ENCODE measurements at regions not wholly inside any gene's neighbourhood (a gene's known extent, or its start where the extent isn't known, plus 50 kb on each side); places are given as distances from the start of the nearest gene placed in this dataset.

DNA sequence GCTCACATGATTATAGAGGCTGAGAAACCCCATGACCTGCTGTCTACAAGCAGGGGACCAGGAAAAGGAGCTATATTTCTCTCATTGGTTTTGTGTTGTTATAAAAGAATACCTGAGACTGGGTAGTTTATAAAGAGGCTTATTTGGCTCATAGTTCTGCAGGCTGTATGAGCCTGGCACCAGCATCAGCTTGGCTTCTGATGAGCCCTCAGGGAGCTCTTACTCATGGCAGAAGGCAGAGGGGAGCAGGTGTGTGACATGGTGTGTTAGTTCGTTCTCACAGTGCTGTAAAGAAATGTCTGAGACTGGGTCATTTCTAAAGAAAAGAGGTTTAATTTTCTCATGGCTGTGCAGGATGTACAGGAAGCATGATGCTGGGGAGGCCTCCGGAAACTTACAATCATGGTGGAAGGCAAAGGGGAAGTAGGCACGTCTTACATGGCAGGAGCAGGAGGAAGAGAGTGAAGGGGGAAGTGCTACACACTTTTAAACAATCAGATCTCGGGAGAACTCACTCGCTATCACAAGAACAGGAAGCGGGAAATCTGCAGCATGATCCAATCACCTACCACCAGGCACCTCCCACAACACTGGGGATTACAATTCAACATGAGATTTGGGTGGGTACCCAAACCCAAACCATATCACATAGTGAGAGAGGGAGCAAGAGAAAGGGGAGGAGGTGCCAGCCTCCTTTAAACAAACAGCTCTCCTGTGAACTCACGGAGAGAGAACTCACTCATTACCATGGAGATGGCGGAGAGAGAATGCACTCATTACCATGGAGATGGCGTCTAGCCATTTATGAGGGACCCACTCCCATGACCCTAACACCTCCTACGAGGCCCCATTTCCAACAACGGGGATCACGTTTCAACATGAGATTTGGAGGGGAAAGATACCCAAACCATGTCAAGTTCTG lies 133.4 kb downstream of the JCAD start:
- no peak for DNase-seq (ENCODE audit: low read depth)

DNA sequence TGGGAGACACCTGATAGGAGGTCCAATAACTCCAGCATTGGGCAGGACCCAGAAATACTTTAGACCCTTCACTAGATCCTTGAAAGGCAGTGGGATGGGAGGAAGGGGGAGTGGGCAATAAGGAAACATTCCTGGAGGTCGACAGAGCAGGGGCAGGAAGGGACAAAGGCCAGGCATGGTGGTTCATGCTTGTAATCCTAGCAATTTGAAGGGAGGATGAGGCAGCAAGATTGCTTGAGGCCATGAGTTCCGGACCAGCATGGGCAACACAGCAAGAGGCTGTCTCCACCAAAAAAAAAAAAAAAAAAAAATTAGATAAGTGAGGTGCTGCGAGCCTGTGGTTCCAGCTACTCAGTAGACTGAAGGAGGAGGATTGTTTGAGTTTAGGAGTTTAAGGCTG lies 134.9 kb downstream of the JCAD start:
- no peak for DNase-seq (ENCODE audit: low read depth)

DNA sequence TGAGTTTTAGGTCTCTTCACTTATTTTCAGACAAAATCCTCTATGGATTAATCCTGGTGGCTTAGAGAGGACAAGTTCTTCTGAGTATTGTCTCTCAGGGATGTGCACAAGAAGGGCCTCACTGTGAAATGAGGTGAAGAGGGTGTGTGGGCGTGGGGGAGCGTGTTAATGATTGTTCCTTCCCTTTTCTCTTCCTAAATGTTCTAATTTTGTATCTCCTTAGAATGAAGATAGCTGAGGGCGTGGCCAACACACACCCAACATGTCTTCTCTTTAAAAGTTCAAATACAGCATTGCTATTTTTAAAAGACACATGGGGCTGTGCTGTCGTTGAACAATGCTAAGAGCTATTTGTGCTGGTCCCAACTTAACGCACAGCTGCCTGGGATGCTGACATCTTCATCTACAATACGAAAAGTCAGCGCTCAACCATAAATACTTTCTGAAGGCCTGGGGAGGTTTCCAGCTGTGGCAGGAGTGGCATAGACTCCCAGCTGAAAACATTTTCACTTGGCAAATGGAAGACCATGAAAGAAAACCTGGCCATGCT lies 135.9 kb downstream of the JCAD start:
- DNase-seq (ENCODE audit: low read depth): no peak

DNA sequence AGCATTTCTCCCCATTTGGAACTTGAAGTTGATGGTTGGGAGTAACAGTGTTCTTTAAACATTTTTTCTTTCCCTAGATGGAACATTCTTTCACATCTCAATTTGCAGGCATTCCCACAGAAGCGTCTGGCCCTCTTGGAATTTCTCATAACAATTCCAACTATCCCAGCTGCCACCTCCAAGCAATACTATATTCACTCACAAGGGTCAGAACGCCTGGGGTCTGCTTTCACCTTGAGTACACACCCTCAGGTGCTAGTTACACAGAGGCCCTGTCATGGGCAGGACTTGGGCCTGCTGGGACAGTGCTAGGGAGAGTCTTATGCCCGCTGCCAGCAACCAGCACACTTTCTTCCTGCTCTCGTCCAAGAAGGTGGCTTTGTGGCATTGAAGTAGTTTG lies 136.5 kb downstream of the JCAD start:
- DNase-seq (ENCODE audit: low read depth): no peak

DNA sequence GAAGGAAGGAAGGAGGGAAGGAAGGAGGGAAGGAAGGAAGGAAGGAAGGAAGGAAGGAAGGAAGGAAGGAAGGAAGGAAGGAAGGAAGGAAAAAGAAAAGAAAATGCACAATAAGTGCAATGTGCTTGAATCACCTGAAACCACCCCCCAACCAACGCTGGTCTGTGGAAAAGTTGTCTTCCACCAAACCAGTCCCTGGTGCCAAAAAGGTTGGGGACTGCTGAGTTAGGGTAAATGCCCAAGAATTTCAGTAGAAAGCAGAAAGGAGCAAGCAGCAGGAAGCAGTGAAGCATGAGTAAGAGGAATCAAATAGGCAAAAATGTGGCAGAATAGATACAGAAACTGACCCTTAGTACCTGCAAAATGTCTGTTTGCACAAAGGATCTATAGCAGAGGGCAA lies 137.2 kb downstream of the JCAD start:
- no peak for DNase-seq (ENCODE audit: low read depth)

DNA sequence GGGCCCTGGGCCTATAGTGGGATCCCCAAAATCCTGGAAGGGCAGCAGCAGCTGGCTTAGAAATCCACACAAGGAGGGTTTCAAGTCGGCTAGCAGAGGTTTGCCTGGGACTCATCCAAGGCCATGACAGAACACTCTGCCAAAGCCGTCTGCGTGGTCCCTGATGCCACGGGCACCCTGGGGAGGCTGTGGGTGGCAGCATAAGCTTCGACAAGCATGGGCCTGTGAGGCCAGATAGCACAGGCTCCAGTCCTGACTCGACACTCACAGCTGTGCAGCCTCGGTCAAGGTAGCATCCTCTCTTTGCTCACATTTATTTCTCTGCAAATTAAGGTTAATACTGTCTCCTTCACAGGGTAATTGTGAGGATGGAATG lies 138.3 kb downstream of the JCAD start:
- no peak for DNase-seq (ENCODE audit: low read depth)

DNA sequence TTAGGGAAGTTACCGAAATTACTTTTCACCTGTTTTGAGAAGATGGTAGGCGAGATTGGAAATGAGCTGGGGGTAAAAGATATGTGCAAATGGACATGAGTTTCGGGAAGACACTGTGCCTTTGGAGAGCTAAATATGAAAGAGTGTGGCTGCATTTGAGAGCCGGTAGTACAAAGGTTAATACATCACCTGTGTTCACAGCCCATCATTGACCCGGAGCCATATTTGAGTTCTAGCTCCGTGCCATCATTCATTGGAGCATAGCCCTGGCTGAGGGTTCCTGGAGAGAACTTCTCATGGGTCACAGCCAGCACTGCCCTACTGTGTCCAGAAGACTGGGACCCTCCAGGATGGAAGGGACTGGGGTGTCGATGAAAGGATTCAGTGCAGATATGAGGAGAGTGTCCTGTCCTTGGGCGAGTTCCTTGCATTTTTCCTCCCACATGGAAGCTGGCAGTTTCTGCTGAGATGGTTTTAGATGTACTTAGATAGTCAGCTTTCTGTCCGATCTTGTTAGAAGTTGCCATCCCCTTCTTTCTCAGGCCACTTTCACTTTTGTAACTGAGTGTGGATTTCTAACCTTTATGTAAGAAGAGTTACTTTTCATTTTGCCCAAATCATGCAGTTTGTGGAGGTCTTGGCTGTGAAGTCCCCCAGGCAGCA lies 138.8 kb downstream of the JCAD start:
- no peak for DNase-seq (ENCODE audit: low read depth)

DNA sequence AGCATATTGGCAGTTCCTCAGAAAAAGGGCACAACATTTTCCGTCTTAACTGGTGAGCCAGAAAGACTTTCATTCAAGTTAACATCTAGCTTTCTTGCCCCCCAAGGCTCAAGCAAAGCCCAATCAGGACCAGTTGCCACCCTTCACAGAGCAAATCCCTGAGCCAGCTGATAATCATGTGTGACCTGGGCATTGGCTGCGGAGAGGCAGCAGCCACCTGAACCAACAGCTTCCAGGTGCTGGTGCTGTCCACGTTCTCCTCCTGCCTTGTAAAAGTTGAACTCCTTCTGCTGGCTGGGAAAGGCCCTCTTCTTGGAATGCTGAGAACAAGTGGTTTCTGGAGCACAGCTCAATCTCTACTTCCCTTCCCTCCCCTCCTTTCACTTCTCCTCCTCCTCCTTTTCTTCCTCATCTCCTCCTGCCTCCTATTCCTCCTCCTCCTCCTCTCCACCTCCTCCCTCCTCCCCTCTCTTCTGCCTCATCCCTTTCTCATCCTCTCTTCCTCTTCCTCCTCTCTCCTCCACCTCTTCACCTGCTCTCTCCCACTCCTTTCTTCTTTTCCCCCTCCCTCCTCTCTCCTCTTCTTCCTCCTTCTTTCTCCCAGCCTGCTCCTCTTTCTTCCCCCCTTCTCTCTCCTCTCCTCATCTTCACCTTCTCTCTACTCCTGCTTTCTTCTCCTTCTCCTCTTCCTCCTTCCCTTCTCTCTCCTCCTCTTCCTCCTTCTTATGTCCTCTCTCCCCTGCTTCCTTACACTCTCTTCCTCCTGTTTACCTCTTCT lies 140.6 kb downstream of the JCAD start:
- no peak for DNase-seq (ENCODE audit: low read depth)

DNA sequence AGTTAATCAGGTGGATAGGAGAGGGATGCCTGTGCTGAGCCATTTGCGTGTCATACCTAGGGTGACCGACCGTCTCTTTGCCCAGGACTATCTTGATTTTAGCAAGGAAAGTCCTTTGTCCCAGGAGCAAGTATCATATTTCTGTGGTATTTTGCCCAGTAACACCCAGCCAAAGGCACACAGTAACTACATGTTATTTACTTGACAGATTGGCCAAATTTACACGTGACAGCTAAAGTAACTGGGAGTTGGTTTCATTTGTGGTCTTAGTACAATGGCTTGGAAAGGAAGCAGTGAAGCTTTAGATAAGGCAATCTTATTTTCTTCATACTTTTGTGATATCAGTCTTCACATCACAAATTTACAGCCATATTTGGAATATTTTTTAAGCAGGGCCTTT lies 142.1 kb downstream of the JCAD start:
- DNase-seq (ENCODE audit: low read depth): no peak

DNA sequence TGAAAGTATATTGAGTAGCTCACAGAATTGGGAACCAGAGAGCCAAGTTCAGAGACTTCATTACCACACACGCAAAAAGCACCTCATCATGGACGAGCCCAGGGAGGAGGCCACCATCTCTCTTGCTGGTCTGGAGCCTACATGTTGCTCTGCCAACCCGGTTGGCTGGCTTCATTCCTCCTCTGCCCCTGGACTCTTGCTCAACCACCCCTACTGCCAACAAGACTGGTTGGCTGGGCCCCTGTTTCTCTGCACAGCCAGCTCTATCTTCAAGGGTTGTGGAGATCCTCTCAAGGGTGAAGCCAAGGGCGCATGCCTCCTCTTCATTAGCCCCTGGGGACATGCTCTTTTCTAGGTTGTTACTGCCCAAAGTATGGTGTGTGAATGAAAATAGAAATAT lies 142.7 kb downstream of the JCAD start:
- no peak for DNase-seq (ENCODE audit: low read depth)

DNA sequence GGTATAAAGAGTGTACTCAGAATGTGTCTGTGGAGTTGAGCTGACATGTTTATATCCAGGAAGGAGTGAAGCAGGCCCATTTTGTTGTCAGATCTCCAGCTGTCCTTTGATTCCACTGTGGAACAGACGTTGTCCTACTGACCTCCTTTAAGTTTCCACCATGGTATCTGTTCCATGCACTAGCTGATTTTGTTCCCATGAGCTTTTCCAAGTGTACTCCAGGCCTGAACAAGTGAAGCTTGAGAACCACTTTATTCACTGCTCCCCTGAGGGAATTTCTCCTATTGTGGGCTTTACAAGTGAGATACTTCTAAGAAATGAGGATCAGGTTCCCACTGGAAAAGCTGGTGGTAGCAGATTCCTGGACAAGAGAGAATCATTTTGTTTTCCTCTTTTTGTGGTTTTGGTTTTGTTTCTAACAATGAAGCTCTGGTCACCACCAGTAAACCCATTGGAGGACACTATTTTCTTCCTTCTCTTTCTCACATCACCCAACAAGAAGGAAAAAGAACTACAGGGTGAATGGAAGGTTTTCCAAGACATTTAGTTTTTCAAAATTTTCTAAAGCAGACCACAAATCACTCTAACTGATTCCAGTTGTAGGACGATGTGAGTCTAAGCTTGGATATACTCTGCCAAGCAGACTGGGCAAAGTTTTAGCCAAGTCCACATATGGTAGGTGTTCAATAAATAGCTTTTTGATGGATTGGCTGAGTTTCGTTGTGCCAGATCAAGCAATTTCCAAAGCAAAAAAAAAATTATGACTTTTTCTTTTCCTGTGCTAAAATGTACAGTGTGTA lies 144.2 kb downstream of the JCAD start:
- no peak for DNase-seq (ENCODE audit: low read depth)

DNA sequence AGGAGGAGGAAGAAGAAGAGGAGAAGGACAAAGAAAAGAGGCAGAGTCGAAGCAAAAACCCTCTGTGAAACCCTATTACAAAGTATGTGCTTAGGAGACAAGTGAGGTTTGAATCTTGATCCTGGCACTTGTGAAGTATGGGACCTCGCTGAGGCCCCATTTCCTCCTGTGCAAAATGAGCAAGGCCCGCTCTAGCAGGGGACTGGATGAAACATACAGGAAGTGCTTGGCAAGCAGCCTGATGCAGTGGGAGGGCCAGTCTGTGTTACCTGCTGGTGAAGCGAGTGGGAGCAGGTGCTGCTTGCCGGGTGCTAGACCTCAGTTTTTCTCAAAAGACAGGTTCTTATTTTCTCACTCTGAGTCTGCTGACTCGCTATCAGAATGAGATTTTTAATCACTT lies 150.4 kb downstream of the JCAD start:
- DNase-seq (ENCODE audit: low read depth): no peak

DNA sequence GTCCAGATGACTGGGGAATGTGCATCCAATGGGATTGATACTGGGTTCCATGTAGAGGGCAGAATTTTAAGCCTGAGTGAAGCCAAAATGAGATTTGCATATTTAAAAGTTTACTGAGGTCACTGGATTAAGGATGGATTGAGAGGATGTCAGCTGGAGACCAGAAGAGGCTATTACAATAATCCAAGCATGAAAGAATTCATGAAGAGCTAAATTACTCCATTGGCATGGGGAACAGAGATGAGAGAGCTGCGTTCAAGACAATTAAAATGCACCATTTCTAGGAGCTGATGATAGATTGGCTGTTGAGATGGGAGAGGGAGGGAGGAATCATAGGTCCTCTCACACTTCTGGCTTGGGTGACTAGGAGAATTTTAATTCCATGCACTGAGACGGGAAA lies 158.5 kb downstream of the JCAD start:
- no peak for DNase-seq (ENCODE audit: low read depth)

DNA sequence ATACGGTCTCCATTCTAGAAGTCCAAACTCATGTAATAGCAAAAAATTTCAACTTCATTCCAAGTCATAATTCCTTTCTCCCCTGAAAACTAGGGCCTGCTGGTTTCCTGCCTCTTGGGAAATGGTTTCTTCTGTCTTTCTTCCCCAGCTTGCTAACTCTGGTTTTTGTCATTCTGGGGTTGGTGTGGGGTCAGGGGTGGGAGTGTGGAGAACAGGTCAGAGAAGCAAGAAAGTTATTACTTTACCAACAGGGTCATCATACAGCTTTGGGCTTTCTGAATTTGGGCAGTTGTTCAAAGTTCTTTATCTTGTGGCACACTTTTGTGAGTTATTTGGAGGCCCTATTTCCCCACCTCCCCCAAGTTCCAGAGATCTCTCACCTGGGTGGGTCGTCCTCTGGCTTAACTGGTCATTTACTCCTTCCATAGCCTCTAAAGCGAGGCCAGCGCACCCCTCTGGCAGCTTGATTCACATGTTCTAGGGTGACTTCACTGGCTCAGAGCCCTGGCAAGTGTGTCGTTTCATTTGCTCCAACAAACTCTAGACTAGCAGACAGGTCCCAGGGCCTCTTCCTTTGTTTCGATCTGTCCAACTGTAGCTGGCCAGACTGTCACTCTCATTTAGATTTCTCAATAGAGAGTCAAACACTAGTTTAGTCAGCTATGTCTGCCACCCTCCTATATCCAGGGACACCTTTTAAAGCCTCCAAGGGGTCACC lies 161.2 kb downstream of the JCAD start:
- no peak for DNase-seq (ENCODE audit: low read depth)

DNA sequence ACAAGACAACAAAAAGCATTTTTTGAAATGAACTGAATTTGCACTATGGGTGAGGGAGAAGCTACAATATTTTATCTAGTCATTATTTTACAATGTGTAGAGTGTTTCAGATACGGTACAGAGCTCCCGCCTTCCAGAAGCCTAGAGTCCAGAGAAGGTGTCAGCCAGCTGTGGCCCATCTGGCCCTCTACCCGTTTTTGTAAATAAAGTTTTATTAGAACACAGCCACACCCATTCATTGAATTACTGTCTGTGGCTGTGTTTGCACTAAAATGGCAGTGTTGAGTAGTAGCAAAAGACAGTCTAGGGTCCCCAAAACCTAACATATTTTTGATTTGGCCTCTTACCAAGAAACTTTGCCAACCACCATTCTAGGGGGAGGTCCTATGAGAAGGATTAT lies 162.0 kb downstream of the JCAD start:
- no peak for DNase-seq (ENCODE audit: low read depth)

DNA sequence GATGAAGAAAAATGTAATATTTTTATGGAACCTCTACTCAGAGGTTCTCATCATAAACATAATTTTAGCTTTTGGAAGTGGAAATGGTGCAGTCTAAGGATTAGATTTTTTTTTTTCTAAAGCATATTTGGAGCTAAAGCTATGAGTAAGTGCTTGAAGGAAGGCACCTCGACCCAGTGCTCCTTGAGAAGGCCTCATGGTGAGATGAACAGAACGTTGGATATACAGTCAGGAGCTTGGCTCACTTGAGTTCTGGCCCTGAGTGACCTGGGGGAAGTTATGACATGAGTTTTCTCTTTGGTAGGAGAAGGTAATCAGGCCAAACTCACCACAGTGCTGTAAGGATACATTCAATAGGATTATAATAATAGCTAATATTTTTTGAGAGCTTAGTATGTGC lies 163.3 kb downstream of the JCAD start:
- peak; percentile 48 for DNase-seq (ENCODE audit: low read depth)

DNA sequence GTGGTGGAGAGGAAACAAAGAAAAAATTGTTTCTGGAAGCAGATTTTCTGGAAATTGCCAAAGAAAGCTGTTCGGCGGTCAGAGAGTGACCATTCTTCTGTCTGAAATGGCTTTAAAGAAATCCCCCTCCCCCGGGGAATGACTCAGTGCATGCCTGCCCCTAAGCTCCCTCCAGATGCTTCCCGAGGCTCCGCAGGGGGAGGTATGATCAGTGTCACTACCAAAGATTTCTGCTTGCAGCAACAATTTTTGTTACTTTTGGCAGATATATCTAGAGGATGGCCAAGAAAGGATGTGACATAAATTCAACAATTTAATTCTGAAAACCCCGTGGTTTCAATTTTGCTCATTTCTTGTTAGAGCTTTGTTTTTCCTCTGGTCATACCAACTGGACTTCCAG lies 163.9 kb downstream of the JCAD start:
- DNase-seq (ENCODE audit: low read depth): peak; percentile 91

DNA sequence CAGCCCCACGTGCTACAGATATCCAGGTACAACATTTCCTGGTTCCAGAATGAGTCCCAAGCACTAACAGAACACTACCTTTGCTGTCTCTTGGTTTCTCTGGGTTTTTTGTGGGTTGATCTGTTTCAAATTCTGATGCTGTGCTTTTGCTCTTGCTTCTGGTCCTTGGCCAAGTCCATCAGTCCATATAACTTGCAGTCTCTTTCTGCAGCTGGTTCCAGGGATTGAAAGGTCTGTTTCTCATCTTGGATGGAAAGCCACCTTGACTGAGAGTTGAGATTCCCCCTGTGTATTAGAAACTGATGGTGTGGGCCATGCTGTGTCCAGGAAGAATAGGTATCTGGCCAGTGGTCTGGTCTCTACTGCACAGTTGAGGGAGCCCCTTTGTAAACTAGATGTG lies 171.1 kb downstream of the JCAD start:
- no peak for DNase-seq (ENCODE audit: low read depth)

DNA sequence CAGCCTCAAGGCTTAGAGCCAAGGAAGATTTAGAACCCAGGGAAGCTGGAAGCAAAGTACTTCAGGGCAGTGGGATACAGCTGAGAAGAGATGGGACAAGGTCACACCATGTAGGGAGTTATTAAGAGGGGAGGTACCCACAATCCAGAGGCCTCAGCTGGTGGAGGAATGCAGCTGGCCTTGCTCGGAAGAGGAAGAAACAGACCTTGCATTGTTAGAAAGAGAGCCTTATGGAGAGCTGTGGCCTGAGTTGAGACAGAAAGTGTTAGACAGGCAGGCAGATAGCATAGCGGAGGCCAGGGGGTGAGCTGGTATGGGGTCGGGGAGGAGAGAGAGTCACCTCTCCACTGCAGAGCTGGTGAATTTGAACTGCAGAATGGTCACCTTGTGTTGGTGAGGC lies 173.1 kb downstream of the JCAD start:
- no peak for DNase-seq (ENCODE audit: low read depth)

DNA sequence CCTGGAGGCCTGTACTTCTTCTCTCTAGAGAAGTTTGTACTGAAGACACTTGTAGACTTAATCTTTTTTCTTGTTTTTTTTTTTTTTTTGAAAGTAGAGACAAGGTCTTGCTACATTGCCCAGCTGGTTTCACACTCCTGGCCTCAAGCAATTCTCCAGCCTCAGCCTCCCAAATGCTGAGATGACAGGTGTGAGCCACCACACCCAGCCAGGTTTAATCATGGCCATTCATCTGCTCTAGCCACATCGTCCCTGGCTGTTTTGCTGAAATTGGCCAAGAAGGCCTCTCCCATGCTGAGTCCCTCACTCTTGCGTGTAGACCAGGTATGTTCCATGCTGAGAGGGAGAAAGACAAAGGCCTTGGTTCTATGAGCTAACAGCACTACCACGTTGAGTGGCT lies 176.2 kb downstream of the JCAD start:
- no peak for DNase-seq (ENCODE audit: low read depth)

DNA sequence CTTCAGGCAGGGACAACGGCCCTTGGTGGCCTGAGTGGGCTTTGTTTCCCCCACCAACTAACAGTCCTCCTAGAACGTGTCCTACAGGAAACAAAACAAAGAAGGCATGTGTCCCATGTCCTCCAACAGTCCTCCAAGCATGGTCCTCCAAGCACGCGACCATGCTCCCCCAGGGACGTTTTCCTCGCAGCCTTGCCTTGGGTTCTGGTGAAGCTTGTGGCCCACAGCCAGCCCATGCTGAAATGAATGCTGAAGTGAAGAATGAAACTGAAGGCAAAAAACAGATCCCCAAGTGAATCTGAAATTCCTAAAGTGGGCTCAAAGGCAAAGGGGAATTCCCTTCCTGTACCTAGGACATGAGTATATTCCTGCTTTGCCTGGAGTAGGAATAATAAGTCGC lies 176.6 kb downstream of the JCAD start:
- DNase-seq (ENCODE audit: low read depth): no peak
